ENCODE measurements at regions not wholly inside any gene's neighbourhood (a gene's known extent, or its start where the extent isn't known, plus 50 kb on each side); places are given as distances from the start of the nearest gene placed in this dataset.
A peak's percentile ranks its signal among the peaks of the same experiment; 100 is the strongest.

DNA sequence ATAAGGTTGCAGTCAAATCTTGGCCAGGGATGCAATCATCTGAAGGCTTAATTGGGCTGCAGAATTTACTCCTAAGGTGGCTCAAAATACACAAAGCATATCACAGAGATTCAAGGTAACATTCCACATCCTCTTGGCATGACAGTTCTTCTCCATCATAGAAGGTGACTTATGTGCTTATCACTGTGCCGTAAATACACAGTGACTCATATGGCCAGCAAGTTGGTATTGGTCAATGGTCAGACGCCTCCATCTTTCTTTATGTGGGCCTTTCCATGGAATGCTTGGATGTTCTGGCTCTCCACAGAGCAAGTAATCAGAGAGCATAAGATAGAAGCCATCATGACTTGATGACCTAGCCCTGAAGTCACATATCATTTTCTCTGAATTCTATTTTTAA, 168.8 kb upstream of the ST8SIA2 start:
- no peak overlapping the region for H3K9ac ChIP-seq
- H3K27me3 ChIP-seq (ENCODE audit: insufficient read depth, low read depth) = no peaks in the 10 kb centered on the region
- H3K79me2 ChIP-seq (ENCODE audit: insufficient read depth, low read depth) = no peaks in the 10 kb centered on the region
- no peaks in the 10 kb centered on the region for H3K4me1 ChIP-seq (ENCODE audit: low read depth, poor library complexity, severe bottlenecking)
- no peaks in the 10 kb centered on the region for H4K20me1 ChIP-seq (ENCODE audit: insufficient read depth)
- H3K4me2 ChIP-seq = no peak overlapping the region
- no peak overlapping the region for H3K4me3 ChIP-seq (IDR thresholded peaks at IDR 0.05; ENCODE audit: insufficient read depth, low read depth, low read length)
- H3K36me3 ChIP-seq (ENCODE audit: insufficient read depth) = no peaks in the 10 kb centered on the region
- TF ChIP-seq, protein P1, sequence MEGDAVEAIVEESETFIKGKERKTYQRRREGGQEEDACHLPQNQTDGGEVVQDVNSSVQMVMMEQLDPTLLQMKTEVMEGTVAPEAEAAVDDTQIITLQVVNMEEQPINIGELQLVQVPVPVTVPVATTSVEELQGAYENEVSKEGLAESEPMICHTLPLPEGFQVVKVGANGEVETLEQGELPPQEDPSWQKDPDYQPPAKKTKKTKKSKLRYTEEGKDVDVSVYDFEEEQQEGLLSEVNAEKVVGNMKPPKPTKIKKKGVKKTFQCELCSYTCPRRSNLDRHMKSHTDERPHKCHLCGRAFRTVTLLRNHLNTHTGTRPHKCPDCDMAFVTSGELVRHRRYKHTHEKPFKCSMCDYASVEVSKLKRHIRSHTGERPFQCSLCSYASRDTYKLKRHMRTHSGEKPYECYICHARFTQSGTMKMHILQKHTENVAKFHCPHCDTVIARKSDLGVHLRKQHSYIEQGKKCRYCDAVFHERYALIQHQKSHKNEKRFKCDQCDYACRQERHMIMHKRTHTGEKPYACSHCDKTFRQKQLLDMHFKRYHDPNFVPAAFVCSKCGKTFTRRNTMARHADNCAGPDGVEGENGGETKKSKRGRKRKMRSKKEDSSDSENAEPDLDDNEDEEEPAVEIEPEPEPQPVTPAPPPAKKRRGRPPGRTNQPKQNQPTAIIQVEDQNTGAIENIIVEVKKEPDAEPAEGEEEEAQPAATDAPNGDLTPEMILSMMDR (conservative IDR thresholded peaks at IDR 0.05; ENCODE audit: low read depth, low read length) = no peak
- no peak overlapping the region for H2AFZ ChIP-seq (ENCODE audit: low read depth)
- H3K27ac ChIP-seq = no peak overlapping the region

DNA sequence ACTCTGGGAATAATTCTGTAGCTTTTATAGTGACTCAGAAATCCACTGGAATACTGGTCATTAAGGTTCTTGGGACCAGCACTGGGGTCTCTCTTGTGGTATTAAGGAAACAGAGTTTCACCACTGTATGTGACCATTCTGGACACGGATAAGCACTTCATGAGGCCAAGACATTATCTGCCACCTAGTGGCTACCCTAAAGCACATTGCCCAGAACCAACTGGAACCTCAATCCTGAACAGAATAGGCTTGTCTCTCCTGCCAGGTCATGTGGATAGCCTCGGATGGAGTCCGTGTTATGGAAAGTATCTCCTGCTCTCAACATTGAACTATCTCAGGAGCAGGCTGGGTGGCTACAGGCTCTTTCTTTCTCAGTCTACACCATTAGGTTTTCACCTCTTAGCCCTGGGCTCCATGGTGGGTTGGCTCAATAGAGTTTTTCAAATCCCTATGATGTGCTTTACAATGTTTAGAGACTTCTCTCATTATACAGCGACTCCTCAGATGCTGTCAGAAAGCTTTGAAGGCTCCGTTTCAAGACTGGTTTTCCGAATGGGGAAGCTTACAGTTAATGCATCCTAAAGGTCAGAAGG, 167.6 kb upstream of the ST8SIA2 start:
- H3K4me2 ChIP-seq = no peak overlapping the region
- H3K4me1 ChIP-seq (ENCODE audit: low read depth, poor library complexity, severe bottlenecking) = no peaks in the 10 kb centered on the region
- H2AFZ ChIP-seq (ENCODE audit: low read depth) = no peak overlapping the region
- TF ChIP-seq, protein P1 (conservative IDR thresholded peaks at IDR 0.05; ENCODE audit: low read depth, low read length) = peak; percentile 38; the same call in 1 of the 2 replicates
- H3K9ac ChIP-seq = no peak overlapping the region
- no peaks in the 10 kb centered on the region for H4K20me1 ChIP-seq (ENCODE audit: insufficient read depth)
- H3K79me2 ChIP-seq (ENCODE audit: insufficient read depth, low read depth) = no peaks in the 10 kb centered on the region
- H3K4me3 ChIP-seq (IDR thresholded peaks at IDR 0.05; ENCODE audit: insufficient read depth, low read depth, low read length) = no peak overlapping the region
- H3K27me3 ChIP-seq (ENCODE audit: insufficient read depth, low read depth) = no peaks in the 10 kb centered on the region
- no peak overlapping the region for H3K27ac ChIP-seq
- H3K36me3 ChIP-seq (ENCODE audit: insufficient read depth) = no peaks in the 10 kb centered on the region

DNA sequence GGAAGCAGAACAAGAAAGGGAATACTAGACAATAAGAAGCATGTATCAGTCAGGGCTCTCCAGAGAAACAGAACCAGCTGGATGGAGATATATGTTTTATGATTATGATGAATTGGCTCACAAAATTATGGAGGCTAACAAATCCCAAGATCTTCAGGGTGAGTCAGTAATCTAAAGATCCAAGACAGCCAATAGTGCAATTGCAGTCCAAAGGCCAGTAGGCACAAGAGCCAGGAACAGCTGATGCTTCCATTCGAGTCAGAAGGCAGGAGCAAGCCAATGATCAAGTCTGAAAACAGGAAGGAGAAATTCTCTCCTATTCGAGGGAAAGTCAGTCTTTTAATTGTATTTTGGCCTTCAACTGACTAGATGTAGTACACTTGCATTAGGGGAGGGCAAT, 164.9 kb upstream of the ST8SIA2 start:
- Histone ChIP-seq H3K36me3 (ENCODE audit: insufficient read depth) (no peaks in the 10 kb centered on the region), H3K4me3 (IDR thresholded peaks at IDR 0.05; ENCODE audit: insufficient read depth, low read depth, low read length) (no peak overlapping the region), H3K9ac (no peak overlapping the region), H2AFZ (ENCODE audit: low read depth) (no peak overlapping the region), H3K4me1 (ENCODE audit: low read depth, poor library complexity, severe bottlenecking) (no peaks in the 10 kb centered on the region), H3K27ac (no peak overlapping the region), H3K27me3 (ENCODE audit: insufficient read depth, low read depth) (no peaks in the 10 kb centered on the region), H4K20me1 (ENCODE audit: insufficient read depth) (no peaks in the 10 kb centered on the region), H3K79me2 (ENCODE audit: insufficient read depth, low read depth) (no peaks in the 10 kb centered on the region), H3K4me2 (no peak overlapping the region)
- TF ChIP-seq, protein P1 (conservative IDR thresholded peaks at IDR 0.05; ENCODE audit: low read depth, low read length) = no peak

- H3K79me2 ChIP-seq (ENCODE audit: insufficient read depth, low read depth) = no peaks in the 10 kb centered on the region
- TF ChIP-seq, protein P1 (conservative IDR thresholded peaks at IDR 0.05; ENCODE audit: low read depth, low read length) = no peak
These were observed 162.2 kb upstream of the ST8SIA2 start for GRCh38 chr15:92231461-92231860.

More at GRCh38 chr15:92231461-92231860, 162.2 kb upstream of the ST8SIA2 start:
- no peaks in the 10 kb centered on the region for H3K4me1 ChIP-seq (ENCODE audit: low read depth, poor library complexity, severe bottlenecking)
- no peak overlapping the region for H2AFZ ChIP-seq (ENCODE audit: low read depth)
- no peaks in the 10 kb centered on the region for H3K27me3 ChIP-seq (ENCODE audit: insufficient read depth, low read depth)
- H3K27ac ChIP-seq = no peak overlapping the region
- H3K4me2 ChIP-seq = no peak overlapping the region
- no peak overlapping the region for H3K4me3 ChIP-seq (IDR thresholded peaks at IDR 0.05; ENCODE audit: insufficient read depth, low read depth, low read length)
- H3K36me3 ChIP-seq (ENCODE audit: insufficient read depth) = no peaks in the 10 kb centered on the region
- H3K9ac ChIP-seq = no peak overlapping the region
- H4K20me1 ChIP-seq (ENCODE audit: insufficient read depth) = no peaks in the 10 kb centered on the region
